MG63 (cell line): ENCODE measurements at regions not wholly inside any gene's neighbourhood (a gene's known extent, or its start where the extent isn't known, plus 50 kb on each side); places are given as distances from the start of the nearest gene placed in this dataset.

ENCODE experiments used
- DNase-seq: peaks from one replicate; pipeline ENCODE4 v3.0.0-alpha.2; 2020
- H3K27me3 ChIP-seq: fragments of 250-450 bp; sonication (Bioruptor Pico); 2 replicates; pipeline ENCODE4 v1.5.1; 2020; ENCODE audit warnings: mild to moderate bottlenecking, moderate library complexity
- H3K36me3 ChIP-seq: fragments of 250-450 bp; sonication (Bioruptor Pico); 2 replicates; pipeline ENCODE4 v1.5.1; 2020; ENCODE audit warnings: mild to moderate bottlenecking, moderate library complexity
- H3K4me3 ChIP-seq: fragments of 250-450 bp; sonication (Bioruptor Pico); 2 replicates; pipeline ENCODE4 v1.5.1; 2020; ENCODE audit warnings: mild to moderate bottlenecking, moderate library complexity
- H3K9me3 ChIP-seq: fragments of 250-450 bp; sonication (Bioruptor Pico); 2 replicates; pipeline ENCODE4 v1.5.1; 2020; ENCODE audit warnings: mild to moderate bottlenecking, moderate library complexity

GRCh38 chr1:87186346-87186745 is 142.3 kb upstream of the LMO4 start:
- no peaks in the 10 kb centered on the region for H3K36me3 ChIP-seq
- H3K9me3 ChIP-seq: no peaks in the 10 kb centered on the region
- no peak for DNase-seq
- H3K4me3 ChIP-seq: no peak overlapping the region
- no peaks in the 10 kb centered on the region for H3K27me3 ChIP-seq

- H3K36me3 ChIP-seq: no peaks in the 10 kb centered on the region
- H3K4me3 ChIP-seq: no peak overlapping the region
- no peaks in the 10 kb centered on the region for H3K27me3 ChIP-seq
- DNase-seq: no peak
- H3K9me3 ChIP-seq: no peaks in the 10 kb centered on the region
Measured at GRCh38 chr1:87188640-87189039, 140.0 kb upstream of the LMO4 start.

DNA sequence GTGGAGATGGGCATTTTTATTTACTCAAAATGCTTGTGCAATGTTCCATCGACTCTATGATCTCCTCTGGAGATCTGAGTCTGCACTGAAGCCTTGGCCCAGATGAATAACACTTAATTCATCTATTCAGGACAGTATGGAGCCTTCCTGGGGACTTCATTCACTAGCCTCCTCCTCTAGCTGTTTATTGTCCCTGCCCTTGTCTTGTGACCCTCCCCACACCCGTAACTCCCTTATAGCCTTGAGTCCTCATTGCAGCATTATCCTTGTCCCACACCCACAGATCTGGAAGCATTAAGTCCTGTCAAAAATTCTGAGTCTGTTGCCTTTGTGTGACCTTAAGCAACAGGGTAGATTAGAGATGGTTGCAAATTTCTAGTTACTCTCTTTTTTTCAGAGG is 138.3 kb upstream of the LMO4 start:
- no peak overlapping the region for H3K4me3 ChIP-seq
- no peaks in the 10 kb centered on the region for H3K9me3 ChIP-seq
- H3K36me3 ChIP-seq: no peaks in the 10 kb centered on the region
- no peaks in the 10 kb centered on the region for H3K27me3 ChIP-seq
- DNase-seq: no peak

GRCh38 chr1:87191646-87192045 is 137.0 kb upstream of the LMO4 start:
- Histone ChIP-seq H3K9me3 (no peaks in the 10 kb centered on the region), H3K36me3 (no peaks in the 10 kb centered on the region), H3K27me3 (no peaks in the 10 kb centered on the region), H3K4me3 (no peak overlapping the region)
- DNase-seq: no peak

GRCh38 chr1:87194271-87194774 is 134.4 kb upstream of the LMO4 start:
- DNase-seq: no peak
- H3K4me3 ChIP-seq: no peak overlapping the region
- H3K27me3 ChIP-seq: no peaks in the 10 kb centered on the region
- H3K36me3 ChIP-seq: no peaks in the 10 kb centered on the region
- H3K9me3 ChIP-seq: no peaks in the 10 kb centered on the region

DNA sequence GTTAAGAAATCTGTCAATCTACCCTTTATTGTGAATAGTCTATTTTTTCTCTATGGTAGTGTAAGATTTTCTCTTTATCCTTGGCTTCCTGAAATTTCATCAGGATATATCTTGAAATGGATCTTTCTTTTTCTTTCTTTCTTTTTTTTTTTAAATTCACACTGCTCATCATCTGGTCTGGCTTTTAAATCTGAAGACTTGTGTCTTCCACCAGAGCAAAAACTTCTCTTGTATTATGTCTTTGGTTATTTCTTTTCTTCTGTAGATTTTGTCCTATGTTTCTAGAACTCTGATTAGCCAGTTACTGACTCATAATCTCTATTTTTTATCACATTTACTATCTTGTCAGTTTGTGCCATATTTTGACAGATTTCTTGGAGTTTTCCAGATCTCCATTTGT is 133.8 kb upstream of the LMO4 start:
- H3K9me3 ChIP-seq: no peaks in the 10 kb centered on the region
- DNase-seq: no peak
- no peak overlapping the region for H3K4me3 ChIP-seq
- H3K27me3 ChIP-seq: no peaks in the 10 kb centered on the region
- no peaks in the 10 kb centered on the region for H3K36me3 ChIP-seq

- no peak overlapping the region for H3K4me3 ChIP-seq
- H3K27me3 ChIP-seq: no peaks in the 10 kb centered on the region
- DNase-seq: no peak
- no peaks in the 10 kb centered on the region for H3K9me3 ChIP-seq
- H3K36me3 ChIP-seq: no peaks in the 10 kb centered on the region
Measured at GRCh38 chr1:87196110-87196827, 132.4 kb upstream of the LMO4 start.

DNA sequence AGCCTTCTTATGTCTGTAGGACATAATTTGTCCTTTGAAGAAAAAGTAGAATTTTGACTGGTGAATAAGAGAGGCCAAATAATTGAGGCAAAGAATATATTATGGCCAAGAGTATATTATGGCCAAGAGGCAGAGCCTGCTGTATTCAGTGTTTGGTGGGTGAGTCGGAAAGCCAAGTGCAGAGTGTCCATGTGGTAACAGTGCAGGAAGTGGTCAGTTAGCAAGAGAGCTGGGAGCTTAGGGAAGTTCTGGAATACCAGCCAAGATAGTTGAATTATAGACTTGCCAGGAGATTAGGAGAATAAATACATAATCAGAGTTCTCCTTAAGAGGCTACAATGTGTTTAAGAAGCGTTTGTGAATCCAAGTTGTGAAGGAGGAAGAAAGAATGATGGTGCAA is 131.5 kb upstream of the LMO4 start:
- Histone ChIP-seq H3K27me3 (no peaks in the 10 kb centered on the region), H3K9me3 (no peaks in the 10 kb centered on the region), H3K36me3 (no peaks in the 10 kb centered on the region), H3K4me3 (no peak overlapping the region)
- DNase-seq: peak; percentile 60

DNA sequence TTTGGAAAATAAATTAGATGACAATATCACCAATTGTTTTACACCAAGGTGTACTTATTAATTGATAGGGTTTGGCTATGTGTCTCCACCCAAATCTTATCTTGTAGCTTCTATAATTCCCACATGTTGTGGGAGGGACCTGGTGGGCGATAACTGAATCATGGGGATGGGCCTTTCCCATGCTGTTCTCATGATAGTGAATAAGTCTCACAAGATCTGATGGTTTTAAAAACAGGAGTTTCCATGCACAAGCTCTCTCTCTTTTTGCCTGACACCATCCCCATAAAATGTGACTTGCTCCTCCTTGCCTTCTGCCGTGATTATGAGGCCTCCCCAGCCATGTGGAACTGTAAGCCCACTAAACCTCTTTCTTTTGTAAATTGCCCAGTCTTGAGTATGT is 131.0 kb upstream of the LMO4 start:
- DNase-seq: no peak
- Histone ChIP-seq H3K9me3 (no peaks in the 10 kb centered on the region), H3K4me3 (no peak overlapping the region), H3K27me3 (no peaks in the 10 kb centered on the region), H3K36me3 (no peaks in the 10 kb centered on the region)

- DNase-seq: no peak
- H3K4me3 ChIP-seq: no peak overlapping the region
- no peaks in the 10 kb centered on the region for H3K9me3 ChIP-seq
- no peaks in the 10 kb centered on the region for H3K27me3 ChIP-seq
- no peaks in the 10 kb centered on the region for H3K36me3 ChIP-seq
Measured at GRCh38 chr1:87200875-87201638, 127.6 kb upstream of the LMO4 start.

GRCh38 chr1:87201768-87202167 is 126.9 kb upstream of the LMO4 start:
- DNase-seq: no peak
- Histone ChIP-seq H3K9me3 (no peaks in the 10 kb centered on the region), H3K27me3 (no peaks in the 10 kb centered on the region), H3K36me3 (no peaks in the 10 kb centered on the region), H3K4me3 (no peak overlapping the region)

DNA sequence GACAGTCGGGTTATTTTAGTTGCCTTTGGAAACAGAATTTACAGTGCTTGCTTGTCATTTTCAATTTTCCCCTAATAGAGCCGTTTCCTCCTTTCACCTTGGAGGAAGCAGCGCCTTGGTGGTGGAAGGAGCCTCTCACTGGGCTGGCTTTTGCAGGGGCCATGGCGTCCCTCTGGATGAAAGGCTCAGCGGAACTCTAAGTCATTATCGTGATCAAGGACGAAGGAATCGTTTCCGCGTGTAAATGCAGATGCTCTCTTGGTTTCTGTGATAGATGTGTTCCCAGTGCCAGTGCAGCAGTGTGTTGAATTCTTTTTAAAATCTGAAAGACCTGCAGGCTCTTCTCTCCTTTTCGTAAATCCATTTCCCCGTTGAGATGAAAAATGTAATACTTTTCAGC is 126.2 kb upstream of the LMO4 start:
- no peak for DNase-seq

DNA sequence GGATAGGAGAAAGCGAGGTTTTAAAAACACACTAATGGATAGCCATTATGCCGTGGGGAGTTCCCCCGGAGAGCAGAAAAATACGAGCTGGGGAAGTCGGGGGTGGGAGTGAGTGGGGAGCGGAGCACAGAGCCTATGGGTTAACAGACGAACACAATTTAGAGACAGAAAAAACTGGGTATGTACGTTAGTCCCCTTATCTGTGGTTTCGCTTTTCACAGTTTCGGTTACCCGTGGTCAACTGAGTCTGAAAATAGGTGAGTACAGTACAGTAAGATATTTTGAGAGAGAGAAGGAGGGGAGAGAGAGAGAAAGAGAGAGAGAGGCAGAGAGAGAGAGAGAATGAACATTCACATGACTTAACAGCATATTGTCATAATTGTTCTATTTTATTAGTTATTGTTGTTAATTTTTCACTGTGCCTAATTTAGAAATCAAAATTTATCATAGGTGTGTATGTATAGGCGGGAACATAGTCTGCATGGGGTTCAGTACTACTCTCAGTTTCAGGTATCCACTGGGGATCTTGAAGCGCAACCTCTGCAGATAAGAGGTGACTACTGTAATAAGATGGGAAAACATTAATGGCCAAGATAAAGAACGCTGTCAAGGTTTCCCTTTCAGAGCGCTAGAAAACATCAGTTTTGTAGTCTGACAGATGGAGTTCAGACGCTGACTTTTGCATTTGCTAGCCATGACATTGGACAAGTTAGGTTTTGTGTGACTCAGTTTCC is 125.6 kb upstream of the LMO4 start:
- no peaks in the 10 kb centered on the region for H3K36me3 ChIP-seq
- no peak for DNase-seq
- H3K9me3 ChIP-seq: no peaks in the 10 kb centered on the region
- no peak overlapping the region for H3K4me3 ChIP-seq
- H3K27me3 ChIP-seq: no peaks in the 10 kb centered on the region

More for the DNA sequence above, 126.2 kb upstream of the LMO4 start:
- H3K36me3 ChIP-seq: no peaks in the 10 kb centered on the region
- H3K4me3 ChIP-seq: no peak overlapping the region
- H3K9me3 ChIP-seq: no peaks in the 10 kb centered on the region
- H3K27me3 ChIP-seq: no peaks in the 10 kb centered on the region

- Histone ChIP-seq H3K27me3 (no peaks in the 10 kb centered on the region), H3K4me3 (no peak overlapping the region), H3K36me3 (no peaks in the 10 kb centered on the region), H3K9me3 (no peaks in the 10 kb centered on the region)
- peak; percentile 66 for DNase-seq
Measured at GRCh38 chr1:87203904-87204303, 124.8 kb upstream of the LMO4 start.

DNA sequence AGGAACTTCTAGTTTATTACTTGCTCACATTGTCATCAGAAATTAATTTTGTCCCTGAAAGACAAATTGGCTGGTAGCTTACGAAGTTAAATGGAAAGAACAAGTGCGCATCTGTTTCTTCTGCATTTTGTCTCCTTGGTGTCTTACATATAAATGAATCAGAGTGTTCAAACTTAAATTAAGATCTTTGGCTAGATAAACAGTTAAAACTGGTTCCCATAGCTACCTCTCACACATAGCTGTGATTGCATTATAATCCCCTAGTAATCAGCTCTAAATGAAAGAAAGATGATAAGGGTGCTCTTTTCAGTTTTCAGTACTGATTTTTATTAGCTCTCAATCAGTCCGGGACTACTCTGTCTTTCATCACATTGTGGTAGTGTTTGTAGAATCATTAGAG is 124.2 kb upstream of the LMO4 start:
- Histone ChIP-seq H3K36me3 (no peaks in the 10 kb centered on the region), H3K4me3 (no peak overlapping the region), H3K9me3 (no peaks in the 10 kb centered on the region), H3K27me3 (no peaks in the 10 kb centered on the region)
- DNase-seq: no peak

GRCh38 chr1:87204921-87205320 is 123.8 kb upstream of the LMO4 start:
- H3K27me3 ChIP-seq: no peaks in the 10 kb centered on the region
- H3K36me3 ChIP-seq: no peaks in the 10 kb centered on the region
- H3K4me3 ChIP-seq: no peak overlapping the region
- DNase-seq: no peak
- H3K9me3 ChIP-seq: no peaks in the 10 kb centered on the region

DNA sequence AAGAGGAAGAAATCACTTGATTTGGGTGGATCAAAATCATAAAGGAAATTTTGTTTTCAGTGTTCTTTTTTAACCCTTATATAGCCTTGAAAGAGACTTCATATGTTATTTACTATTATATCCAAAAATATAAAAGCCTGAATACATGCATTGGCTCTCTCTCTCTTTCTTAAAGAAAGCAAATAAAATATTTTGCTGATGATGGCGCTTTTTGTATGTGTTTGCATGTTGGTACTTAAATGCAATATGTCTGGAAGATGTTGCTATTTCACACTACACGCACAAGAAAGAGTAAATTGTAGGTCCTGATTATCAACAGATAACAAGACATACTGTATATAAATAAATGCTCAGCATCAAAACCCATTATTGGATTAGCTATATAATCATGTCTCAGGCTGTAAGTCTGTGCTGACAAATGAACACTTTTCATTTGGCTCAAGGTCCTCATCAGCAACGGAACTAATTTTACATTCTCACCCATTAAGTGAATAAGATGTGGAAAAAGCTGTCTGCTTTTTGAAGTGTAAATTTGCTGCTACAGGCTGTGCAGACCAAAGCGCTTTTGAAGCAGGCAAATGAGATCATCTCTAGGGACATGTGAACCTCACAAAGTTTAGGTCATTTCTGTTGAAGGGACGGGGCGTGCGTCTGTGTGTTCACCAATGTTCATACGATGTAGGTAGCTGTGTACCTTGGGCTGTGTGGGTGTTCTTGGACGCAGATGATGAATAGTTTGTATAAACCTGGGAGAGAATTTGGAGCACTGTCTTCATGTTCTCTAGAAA is 122.4 kb upstream of the LMO4 start:
- no peak for DNase-seq
- no peaks in the 10 kb centered on the region for H3K36me3 ChIP-seq
- no peak overlapping the region for H3K4me3 ChIP-seq
- H3K27me3 ChIP-seq: no peaks in the 10 kb centered on the region
- no peaks in the 10 kb centered on the region for H3K9me3 ChIP-seq
